CD8-positive, alpha-beta memory T cell (primary cell): ENCODE measurements at regions not wholly inside any gene's neighbourhood (a gene's known extent, or its start where the extent isn't known, plus 50 kb on each side); places are given as distances from the start of the nearest gene placed in this dataset.

Source experiments
- CTCF ChIA-PET: fragments of 350-600 bp; sonication (Branson Sonifier 250); formaldehyde crosslinking; loops from one replicate; lab custom pipeline; 2021; ENCODE audit warnings: antibody characterized with exemption; lab: Charles Lee
- POLR2A ChIA-PET: fragments of 350-600 bp; sonication (Branson Sonifier 250); formaldehyde crosslinking; loops from one replicate; lab custom pipeline; 2021; ENCODE audit warnings: antibody characterized with exemption; lab: Charles Lee
- DNase-seq, 5 donors: peaks; one replicate each; pipeline versions ENCODE4 v3.0.0 to v3.0.0-alpha.2; 2020 to 2022; ENCODE audit warnings: mixed read lengths in 1 of 5
- H3K27ac ChIP-seq: one replicate; pipeline ENCODE4 v1.7.0; 2013; ENCODE audit warnings: low read depth, mild to moderate bottlenecking, low read length, moderate library complexity
- H3K27me3 ChIP-seq: 2 replicates; pipeline ENCODE4 v1.7.0; 2013; ENCODE audit warnings: low read length, mild to moderate bottlenecking; ENCODE audit not compliant: insufficient read depth, poor library complexity, severe bottlenecking
- H3K36me3 ChIP-seq: 2 replicates; pipeline ENCODE4 v1.7.0; 2013; ENCODE audit warnings: mild to moderate bottlenecking, low read length, moderate library complexity; ENCODE audit not compliant: insufficient read depth
- H3K4me1 ChIP-seq: 2 replicates; pipeline ENCODE4 v1.7.0; 2013; ENCODE audit warnings: mild to moderate bottlenecking, low read length, moderate library complexity; ENCODE audit not compliant: insufficient read depth
- H3K4me3 ChIP-seq: 2 replicates; pipeline ENCODE4 v1.7.0; 2013; ENCODE audit warnings: mild to moderate bottlenecking, low read length
- H3K9me3 ChIP-seq: 2 replicates; pipeline ENCODE4 v1.7.0; 2013; ENCODE audit warnings: mild to moderate bottlenecking, low read length
- H3K27ac Mint-ChIP-seq, 8 donors: one replicate each; pipeline ENCODE4 v1.8.0; 2020 to 2021; ENCODE audit warnings: mixed read lengths in 8 of 8, mild to moderate bottlenecking in 6 of 8, inconsistent platforms in 3 of 8, moderate library complexity in 3 of 8
- H3K27me3 Mint-ChIP-seq, 2 donors: one replicate each; pipeline ENCODE4 v1.8.0; 2020 to 2021; ENCODE audit warnings: mixed read lengths in 2 of 2, mild to moderate bottlenecking in 1 of 2, moderate library complexity in 1 of 2
- H3K36me3 Mint-ChIP-seq, 3 donors: one replicate each; pipeline ENCODE4 v1.8.0; 2020 to 2021; ENCODE audit warnings: mixed read lengths in 3 of 3, inconsistent platforms in 1 of 3, mild to moderate bottlenecking in 1 of 3
- H3K4me1 Mint-ChIP-seq, 3 donors: one replicate each; pipeline ENCODE4 v1.8.0; 2020 to 2021; ENCODE audit warnings: mixed read lengths in 3 of 3, inconsistent platforms in 1 of 3, mild to moderate bottlenecking in 1 of 3
- H3K4me3 Mint-ChIP-seq, 7 donors: one replicate each; pipeline ENCODE4 v1.8.0; 2020 to 2021; ENCODE audit warnings: mixed read lengths in 7 of 7, mild to moderate bottlenecking in 6 of 7, moderate library complexity in 4 of 7, inconsistent platforms in 2 of 7
- H3K9me3 Mint-ChIP-seq, 5 donors: one replicate each; pipeline ENCODE4 v1.8.0; 2020 to 2022; ENCODE audit warnings: mixed read lengths in 5 of 5, mild to moderate bottlenecking in 3 of 5, moderate library complexity in 2 of 5, inconsistent platforms in 1 of 5

- DNase-seq, result no peak
- Histone ChIP-seq H3K9me3 (no peaks in the 10 kb centered on the region), H3K27me3 (no peaks in the 10 kb centered on the region), H3K36me3 (no peaks in the 10 kb centered on the region), H3K27ac (no peak overlapping the region), H3K4me1 (no peaks in the 10 kb centered on the region), H3K4me3 (no peak overlapping the region)
- H3K4me3 Mint-ChIP-seq, result no peak overlapping the region
- POLR2A ChIA-PET, result no interaction called here
- H3K36me3 Mint-ChIP-seq, result no peaks in the 10 kb centered on the region
- CTCF ChIA-PET, result no interaction called here
- H3K4me1 Mint-ChIP-seq, result no peaks in the 10 kb centered on the region
- H3K9me3 Mint-ChIP-seq, result peaks cover 2 to 16% (median 10%) of the 10 kb centered on the region in 5 donors
- H3K27me3 Mint-ChIP-seq, result peaks cover 0 to 4% of the 10 kb centered on the region in 2 donors
- no peak overlapping the region for H3K27ac Mint-ChIP-seq
Measured at GRCh38 chr6:167551628-167552257, 226.9 kb downstream of the TTLL2 start.

DNA sequence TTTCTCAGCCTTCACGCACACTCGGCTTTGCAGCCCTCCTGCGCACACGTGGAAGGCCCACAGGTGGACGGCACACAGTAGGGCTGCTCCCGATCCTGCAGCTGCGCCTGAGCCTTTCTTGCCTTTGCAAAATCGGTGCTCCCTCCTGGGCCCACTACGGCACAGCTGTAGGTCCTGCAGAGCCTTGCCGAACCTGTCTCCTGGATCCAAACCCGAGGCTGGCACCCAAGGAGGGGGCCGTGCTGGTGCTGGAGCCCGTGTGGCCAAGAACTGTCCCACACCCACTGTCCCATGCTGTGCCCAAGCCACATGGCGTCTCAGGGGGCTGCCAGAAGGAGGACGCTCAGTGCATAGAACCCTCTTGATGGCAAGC is 227.4 kb downstream of the TTLL2 start:
- Mint-ChIP-seq H3K27ac (no peak overlapping the region), H3K9me3 (peaks cover 2 to 16% (median 12%) of the 10 kb centered on the region in 5 donors), H3K4me1 (no peaks in the 10 kb centered on the region), H3K36me3 (no peaks in the 10 kb centered on the region), H3K27me3 (peaks cover 0 to 4% of the 10 kb centered on the region in 2 donors), H3K4me3 (no peak overlapping the region)
- H3K4me3 ChIP-seq, result no peak overlapping the region
- H3K27ac ChIP-seq, result no peak overlapping the region
- CTCF ChIA-PET, result no interaction called here
- DNase-seq, result no peak
- H3K36me3 ChIP-seq, result no peaks in the 10 kb centered on the region
- no peaks in the 10 kb centered on the region for H3K4me1 ChIP-seq
- H3K9me3 ChIP-seq, result no peaks in the 10 kb centered on the region
- H3K27me3 ChIP-seq, result no peaks in the 10 kb centered on the region
- POLR2A ChIA-PET, result no interaction called here

GRCh38 chr6:167552961-167553735 is 228.3 kb downstream of the TTLL2 start:
- Mint-ChIP-seq H3K27me3 (peaks cover 0 to 4% of the 10 kb centered on the region in 2 donors), H3K36me3 (no peaks in the 10 kb centered on the region), H3K4me1 (no peaks in the 10 kb centered on the region), H3K4me3 (no peak overlapping the region), H3K9me3 (peaks cover 2 to 16% (median 12%) of the 10 kb centered on the region in 5 donors), H3K27ac (no peak overlapping the region)
- Histone ChIP-seq H3K27ac (no peak overlapping the region), H3K4me3 (no peak overlapping the region), H3K27me3 (no peaks in the 10 kb centered on the region), H3K9me3 (no peaks in the 10 kb centered on the region), H3K36me3 (no peaks in the 10 kb centered on the region), H3K4me1 (no peaks in the 10 kb centered on the region)
- CTCF ChIA-PET, result no interaction called here
- DNase-seq, result no peak
- POLR2A ChIA-PET, result no interaction called here

- Histone ChIP-seq H3K27ac (no peak overlapping the region), H3K36me3 (no peaks in the 10 kb centered on the region), H3K9me3 (no peaks in the 10 kb centered on the region), H3K27me3 (no peaks in the 10 kb centered on the region), H3K4me3 (no peak overlapping the region), H3K4me1 (no peaks in the 10 kb centered on the region)
- CTCF ChIA-PET, result no interaction called here
- Mint-ChIP-seq H3K27me3 (peaks cover 0 to 4% of the 10 kb centered on the region in 2 donors), H3K4me3 (no peak overlapping the region), H3K27ac (no peak overlapping the region), H3K36me3 (no peaks in the 10 kb centered on the region), H3K4me1 (no peaks in the 10 kb centered on the region), H3K9me3 (peaks cover 2 to 16% (median 12%) of the 10 kb centered on the region in 5 donors)
- DNase-seq, result no peak
- POLR2A ChIA-PET, result no interaction called here
Measured at GRCh38 chr6:167553736-167554119, 228.8 kb downstream of the TTLL2 start.

DNA sequence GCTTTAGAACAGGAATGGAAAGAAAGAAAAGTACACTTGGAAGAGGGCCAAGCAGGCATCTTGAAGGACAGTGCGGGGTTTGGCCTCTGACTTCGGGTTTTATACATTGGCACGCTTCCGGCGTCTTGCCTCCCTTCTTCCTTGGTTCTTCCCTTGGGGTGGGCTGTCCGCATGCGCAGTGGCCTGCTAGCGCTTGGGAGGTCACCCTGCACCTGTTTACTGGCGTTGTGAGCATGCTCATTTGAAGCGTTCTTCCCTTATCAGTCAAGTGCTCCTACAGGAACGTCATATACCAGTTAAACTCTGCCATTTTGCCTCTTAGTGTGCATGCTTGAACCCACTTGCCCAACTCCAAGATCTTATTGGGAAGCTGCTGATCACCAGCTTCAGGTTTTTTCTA is 230.0 kb downstream of the TTLL2 start:
- no peak overlapping the region for H3K27ac ChIP-seq
- Mint-ChIP-seq H3K9me3 (peaks cover 2 to 16% (median 12%) of the 10 kb centered on the region in 5 donors), H3K27me3 (peaks cover 0 to 4% of the 10 kb centered on the region in 2 donors), H3K4me3 (no peak overlapping the region), H3K4me1 (no peaks in the 10 kb centered on the region), H3K27ac (no peak overlapping the region), H3K36me3 (no peaks in the 10 kb centered on the region)
- POLR2A ChIA-PET, result no interaction called here
- no peaks in the 10 kb centered on the region for H3K4me1 ChIP-seq
- H3K9me3 ChIP-seq, result no peaks in the 10 kb centered on the region
- H3K4me3 ChIP-seq, result no peak overlapping the region
- no peaks in the 10 kb centered on the region for H3K27me3 ChIP-seq
- DNase-seq, result no peak
- CTCF ChIA-PET, result no interaction called here
- no peaks in the 10 kb centered on the region for H3K36me3 ChIP-seq

DNA sequence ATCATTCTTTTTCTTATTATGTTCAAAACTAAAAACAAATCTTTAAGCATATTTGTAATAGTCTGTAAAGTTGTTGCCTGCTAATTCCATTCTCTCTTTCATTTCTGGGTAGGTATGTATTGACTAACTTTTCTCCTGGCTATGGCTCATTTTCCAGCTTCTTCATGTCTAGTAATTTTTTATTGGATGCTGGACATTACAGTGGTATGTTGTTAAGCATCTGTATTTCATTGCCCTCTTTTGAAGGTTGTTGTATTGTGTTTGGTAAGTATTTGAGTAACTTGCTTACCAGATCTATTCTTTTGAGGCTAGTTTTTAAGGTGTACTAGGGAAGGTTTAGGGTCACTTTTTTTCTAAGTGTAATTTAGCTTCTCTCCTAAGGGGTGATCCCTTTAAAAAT is 230.9 kb downstream of the TTLL2 start:
- DNase-seq, result no peak
- Histone ChIP-seq H3K36me3 (no peaks in the 10 kb centered on the region), H3K27ac (no peak overlapping the region), H3K9me3 (no peaks in the 10 kb centered on the region), H3K4me3 (no peak overlapping the region), H3K27me3 (no peaks in the 10 kb centered on the region), H3K4me1 (no peaks in the 10 kb centered on the region)
- H3K4me1 Mint-ChIP-seq, result no peaks in the 10 kb centered on the region
- H3K27ac Mint-ChIP-seq, result no peak overlapping the region
- CTCF ChIA-PET, result no interaction called here
- POLR2A ChIA-PET, result no interaction called here
- H3K4me3 Mint-ChIP-seq, result no peak overlapping the region
- peaks cover 0 to 4% of the 10 kb centered on the region in 2 donors for H3K27me3 Mint-ChIP-seq
- H3K9me3 Mint-ChIP-seq, result peaks cover 2 to 16% (median 12%) of the 10 kb centered on the region in 5 donors
- H3K36me3 Mint-ChIP-seq, result no peaks in the 10 kb centered on the region

DNA sequence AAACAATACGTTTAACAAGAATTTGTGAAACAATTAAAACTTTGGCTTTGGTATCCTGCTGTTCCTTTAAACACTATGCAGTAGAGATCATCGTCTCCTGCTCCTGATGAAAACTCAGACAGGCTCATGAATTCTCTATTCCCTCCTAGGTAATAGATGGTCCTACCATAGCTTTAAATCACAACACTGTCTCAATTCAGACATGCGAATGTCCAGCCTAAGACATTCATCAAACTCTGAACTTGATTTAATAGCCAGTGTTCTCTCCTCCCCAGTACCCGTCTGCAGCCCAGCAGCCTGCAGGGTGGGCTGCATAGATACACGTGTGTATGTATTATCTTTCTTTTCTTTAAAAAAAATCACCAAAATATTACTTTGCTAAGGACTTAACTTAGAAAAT is 232.8 kb downstream of the TTLL2 start:
- H3K27me3 Mint-ChIP-seq, result peaks cover 0 to 4% of the 10 kb centered on the region in 2 donors
- no peak for DNase-seq
- CTCF ChIA-PET, result no interaction called here

GRCh38 chr6:167558246-167559177 is 233.6 kb downstream of the TTLL2 start:
- POLR2A ChIA-PET, result no interaction called here
- Mint-ChIP-seq H3K4me1 (no peaks in the 10 kb centered on the region), H3K4me3 (no peak overlapping the region), H3K36me3 (no peaks in the 10 kb centered on the region), H3K27ac (no peak overlapping the region), H3K27me3 (peaks cover 0 to 4% of the 10 kb centered on the region in 2 donors), H3K9me3 (peaks cover 2 to 14% (median 12%) of the 10 kb centered on the region in 5 donors)
- no peak for DNase-seq
- Histone ChIP-seq H3K27me3 (no peaks in the 10 kb centered on the region), H3K4me3 (no peak overlapping the region), H3K27ac (no peak overlapping the region), H3K36me3 (no peaks in the 10 kb centered on the region), H3K4me1 (no peaks in the 10 kb centered on the region), H3K9me3 (no peaks in the 10 kb centered on the region)
- CTCF ChIA-PET, result no interaction called here

More for the DNA sequence above, 232.8 kb downstream of the TTLL2 start:
- Histone ChIP-seq H3K27me3 (no peaks in the 10 kb centered on the region), H3K9me3 (no peaks in the 10 kb centered on the region), H3K36me3 (no peaks in the 10 kb centered on the region), H3K27ac (no peak overlapping the region), H3K4me1 (no peaks in the 10 kb centered on the region), H3K4me3 (no peak overlapping the region)
- H3K4me1 Mint-ChIP-seq, result no peaks in the 10 kb centered on the region
- POLR2A ChIA-PET, result no interaction called here
- no peaks in the 10 kb centered on the region for H3K36me3 Mint-ChIP-seq
- H3K9me3 Mint-ChIP-seq, result peaks cover 2 to 14% (median 12%) of the 10 kb centered on the region in 5 donors
- no peak overlapping the region for H3K27ac Mint-ChIP-seq
- H3K4me3 Mint-ChIP-seq, result no peak overlapping the region
